OCI-LY3 (cell line): ENCODE measurements at regions not wholly inside any gene's neighbourhood (a gene's known extent, or its start where the extent isn't known, plus 50 kb on each side); places are given as distances from the start of the nearest gene placed in this dataset.

Experiments
- H2AFZ ChIP-seq: fragments of 200-600, 300-600 bp; shearing (Covaris generic); 2 replicates; pipeline ENCODE4 v1.6.0; 2014; ENCODE audit warnings: antibody characterized with exemption, low read depth, low read length
- H3K27ac ChIP-seq: fragments of 200-600, 300-600 bp; sonication (generic); 2 replicates; pipeline ENCODE4 v1.5.1; 2014; ENCODE audit warnings: mild to moderate bottlenecking, low read length, moderate library complexity, mixed read lengths
- H3K27me3 ChIP-seq: fragments of 200-600, 300-600 bp; sonication (generic); 2 replicates; pipeline ENCODE4 v1.6.1; 2014; ENCODE audit warnings: low read depth, low read length, mixed read lengths
- H3K36me3 ChIP-seq: fragments of 200-600, 300-600 bp; sonication (generic); replicated peaks from 2 replicates; pipeline ENCODE3; 2014; ENCODE audit warnings: low read depth, low read length, mixed read lengths
- H3K4me1 ChIP-seq: fragments of 300-600, 200-600 bp; sonication (generic); 2 replicates; pipeline ENCODE4 v1.6.1; 2014; ENCODE audit warnings: low read length, mixed read lengths
- H3K4me2 ChIP-seq: fragments of 200-600, 300-600 bp; sonication (generic); 2 replicates; pipeline ENCODE4 v1.6.1; 2014; ENCODE audit warnings: low read length, mixed read lengths
- H3K4me3 ChIP-seq: fragments of 300-600, 200-600 bp; sonication (generic); 2 replicates; pipeline ENCODE4 v1.5.1; 2014; ENCODE audit warnings: antibody characterized with exemption, mild to moderate bottlenecking, low read length, moderate library complexity
- H3K79me2 ChIP-seq: fragments of 300-600, 200-600 bp; shearing (Covaris generic); 2 replicates; pipeline ENCODE4 v1.6.1; 2014; ENCODE audit warnings: mild to moderate bottlenecking, low read length, mixed read lengths
- H3K9ac ChIP-seq: fragments of 300-600, 200-600 bp; shearing (Covaris generic); 2 replicates; pipeline ENCODE4 v1.6.0; 2014; ENCODE audit warnings: mild to moderate bottlenecking, low read length, moderate library complexity
- H3K9me3 ChIP-seq: fragments of 200-600, 300-600 bp; shearing (Covaris generic); 2 replicates; pipeline ENCODE4 v1.6.1; 2014; ENCODE audit warnings: low read length, mixed read lengths; ENCODE audit not compliant: insufficient read depth
- H4K20me1 ChIP-seq: fragments of 200-600, 300-600 bp; sonication (generic); 2 replicates; pipeline ENCODE4 v1.6.1; 2016; ENCODE audit warnings: low read length, mixed read lengths; ENCODE audit not compliant: insufficient read depth
- EZH2phosphoT487 ChIP-seq: fragments of 200-600 bp; shearing (Covaris generic); IDR thresholded peaks from 2 replicates; pipeline ENCODE4 v1.6.1; 2018; ENCODE audit warnings: antibody characterized with exemption, mixed run types, low read depth
- TF ChIP-seq, protein P1 (sequence below): fragments of 200-600, 300-600 bp; sonication (generic); IDR thresholded peaks from 2 replicates; pipeline ENCODE4 v1.5.1; 2014; ENCODE audit warnings: antibody characterized with exemption, low read length, low read depth

DNA sequence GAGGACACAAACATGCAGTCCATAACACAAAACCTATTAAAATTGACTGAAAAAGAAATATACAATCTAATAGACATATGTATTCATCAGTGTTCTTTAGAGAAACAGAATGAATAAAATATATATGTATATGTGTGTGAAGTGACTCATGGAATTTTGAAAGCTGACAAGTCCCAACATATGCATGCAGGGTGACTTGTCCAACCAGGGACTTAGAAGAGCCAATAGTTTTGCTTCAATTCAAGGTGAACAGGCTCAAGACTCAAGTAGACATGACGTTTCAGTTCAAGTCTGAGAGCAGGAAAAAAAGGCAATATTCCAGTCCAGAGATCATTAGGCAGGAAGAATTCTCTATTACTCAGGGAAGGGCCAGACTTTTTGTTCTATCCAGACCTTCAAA, 271.2 kb upstream of the SETBP1 start:
- peaks cover 5% of the 10 kb centered on the region for H3K9me3 ChIP-seq
- H3K4me2 ChIP-seq, result no peak overlapping the region
- no peak overlapping the region for H2AFZ ChIP-seq
- no peaks in the 10 kb centered on the region for H3K79me2 ChIP-seq
- H3K27me3 ChIP-seq, result no peaks in the 10 kb centered on the region
- no peaks in the 10 kb centered on the region for H3K36me3 ChIP-seq
- no peak overlapping the region for H3K27ac ChIP-seq
- H4K20me1 ChIP-seq, result no peaks in the 10 kb centered on the region
- no peaks in the 10 kb centered on the region for H3K4me1 ChIP-seq
- H3K9ac ChIP-seq, result no peak overlapping the region
- H3K4me3 ChIP-seq, result no peak overlapping the region
- TF ChIP-seq, protein P1, sequence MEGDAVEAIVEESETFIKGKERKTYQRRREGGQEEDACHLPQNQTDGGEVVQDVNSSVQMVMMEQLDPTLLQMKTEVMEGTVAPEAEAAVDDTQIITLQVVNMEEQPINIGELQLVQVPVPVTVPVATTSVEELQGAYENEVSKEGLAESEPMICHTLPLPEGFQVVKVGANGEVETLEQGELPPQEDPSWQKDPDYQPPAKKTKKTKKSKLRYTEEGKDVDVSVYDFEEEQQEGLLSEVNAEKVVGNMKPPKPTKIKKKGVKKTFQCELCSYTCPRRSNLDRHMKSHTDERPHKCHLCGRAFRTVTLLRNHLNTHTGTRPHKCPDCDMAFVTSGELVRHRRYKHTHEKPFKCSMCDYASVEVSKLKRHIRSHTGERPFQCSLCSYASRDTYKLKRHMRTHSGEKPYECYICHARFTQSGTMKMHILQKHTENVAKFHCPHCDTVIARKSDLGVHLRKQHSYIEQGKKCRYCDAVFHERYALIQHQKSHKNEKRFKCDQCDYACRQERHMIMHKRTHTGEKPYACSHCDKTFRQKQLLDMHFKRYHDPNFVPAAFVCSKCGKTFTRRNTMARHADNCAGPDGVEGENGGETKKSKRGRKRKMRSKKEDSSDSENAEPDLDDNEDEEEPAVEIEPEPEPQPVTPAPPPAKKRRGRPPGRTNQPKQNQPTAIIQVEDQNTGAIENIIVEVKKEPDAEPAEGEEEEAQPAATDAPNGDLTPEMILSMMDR, result no peak
- no peak for TF ChIP-seq EZH2phosphoT487

DNA sequence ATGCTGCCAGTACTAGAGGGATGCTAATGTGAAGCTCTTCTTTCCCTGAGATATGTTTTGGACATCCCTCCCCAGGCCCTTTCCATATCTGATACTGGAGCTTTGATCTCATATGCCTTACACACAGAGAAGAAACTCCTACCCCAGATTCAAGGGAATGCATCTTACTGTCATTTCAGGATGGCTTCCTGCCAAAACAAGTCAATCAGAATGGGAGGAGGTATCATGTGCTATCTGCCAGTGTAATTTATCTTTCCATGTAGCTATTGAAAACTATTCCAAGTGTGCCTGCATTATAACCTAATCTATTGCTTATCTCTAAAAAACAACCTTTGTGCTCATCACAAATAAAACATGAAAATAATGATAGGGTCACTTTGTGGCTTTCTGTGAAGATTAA, 269.9 kb upstream of the SETBP1 start:
- H3K36me3 ChIP-seq, result no peaks in the 10 kb centered on the region
- H3K4me1 ChIP-seq, result no peaks in the 10 kb centered on the region
- no peaks in the 10 kb centered on the region for H3K79me2 ChIP-seq
- no peak overlapping the region for H3K27ac ChIP-seq
- H3K9me3 ChIP-seq, result peaks cover 3% of the 10 kb centered on the region; the same call in 1 of the 2 replicates
- TF ChIP-seq EZH2phosphoT487, result no peak
- TF ChIP-seq, protein P1, result no peak
- no peak overlapping the region for H2AFZ ChIP-seq
- no peaks in the 10 kb centered on the region for H4K20me1 ChIP-seq
- no peaks in the 10 kb centered on the region for H3K27me3 ChIP-seq
- H3K4me2 ChIP-seq, result no peak overlapping the region
- no peak overlapping the region for H3K9ac ChIP-seq
- no peak overlapping the region for H3K4me3 ChIP-seq

DNA sequence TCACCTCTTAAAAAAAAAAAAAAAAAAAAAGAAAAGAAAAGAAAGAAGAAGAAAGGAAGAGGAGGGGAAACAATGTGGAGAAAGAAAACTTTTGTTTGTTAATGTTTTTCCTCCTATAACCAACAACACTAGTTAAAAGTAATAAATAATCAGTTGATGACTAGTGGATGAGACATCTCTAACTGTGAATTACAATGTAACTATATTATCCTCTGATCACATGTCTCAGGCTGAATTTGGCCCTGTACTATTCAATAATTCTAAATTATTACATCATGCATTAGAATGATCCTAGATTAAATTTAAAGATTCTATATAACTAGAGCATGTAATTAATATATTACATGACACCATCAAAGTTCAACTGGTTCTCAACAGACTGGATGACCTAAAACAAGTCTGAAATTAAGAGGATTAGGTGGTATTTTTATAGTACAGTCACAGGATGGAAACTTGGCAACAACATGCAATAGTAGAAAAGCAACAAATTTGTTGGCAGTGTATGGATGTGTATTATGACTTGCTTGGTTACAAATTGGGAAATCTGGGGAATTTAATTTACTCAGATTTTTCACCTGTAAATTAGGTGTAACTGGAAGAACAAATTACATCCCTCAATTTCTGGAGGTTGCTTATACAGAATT, 269.3 kb upstream of the SETBP1 start:
- no peak overlapping the region for H3K9ac ChIP-seq
- H2AFZ ChIP-seq, result no peak overlapping the region
- no peak overlapping the region for H3K4me2 ChIP-seq
- TF ChIP-seq, protein P1, result no peak
- TF ChIP-seq EZH2phosphoT487, result no peak
- H4K20me1 ChIP-seq, result no peaks in the 10 kb centered on the region
- no peaks in the 10 kb centered on the region for H3K79me2 ChIP-seq
- no peaks in the 10 kb centered on the region for H3K4me1 ChIP-seq
- H3K9me3 ChIP-seq, result peaks cover 3% of the 10 kb centered on the region; the same call in 1 of the 2 replicates
- H3K4me3 ChIP-seq, result no peak overlapping the region
- H3K27me3 ChIP-seq, result no peaks in the 10 kb centered on the region
- no peak overlapping the region for H3K27ac ChIP-seq
- H3K36me3 ChIP-seq, result no peaks in the 10 kb centered on the region

DNA sequence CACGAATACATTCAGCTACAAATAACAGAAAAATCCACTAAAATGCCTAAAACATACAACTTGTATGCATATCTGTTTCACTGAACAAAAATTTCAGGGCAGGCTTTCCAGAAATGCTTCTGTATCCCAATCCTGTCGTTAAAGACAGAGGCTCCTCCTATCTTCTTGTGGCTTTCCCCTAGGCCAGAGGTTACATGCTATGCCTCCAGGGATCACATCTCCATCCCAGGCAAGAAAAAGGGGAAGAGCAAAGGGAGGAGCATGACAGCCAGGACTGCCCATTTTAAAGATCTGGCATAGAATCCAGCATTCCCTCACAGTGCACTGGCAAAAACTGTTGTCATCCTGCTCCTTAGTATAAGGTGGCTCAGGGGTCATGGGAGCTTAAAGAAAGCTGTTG, 268.7 kb upstream of the SETBP1 start:
- H3K36me3 ChIP-seq, result no peaks in the 10 kb centered on the region
- H3K9me3 ChIP-seq, result no peaks in the 10 kb centered on the region
- H2AFZ ChIP-seq, result no peak overlapping the region
- H3K4me3 ChIP-seq, result no peak overlapping the region
- no peak for TF ChIP-seq EZH2phosphoT487
- TF ChIP-seq, protein P1, result no peak
- H3K9ac ChIP-seq, result no peak overlapping the region
- no peaks in the 10 kb centered on the region for H4K20me1 ChIP-seq
- H3K4me2 ChIP-seq, result no peak overlapping the region
- no peaks in the 10 kb centered on the region for H3K4me1 ChIP-seq
- H3K27ac ChIP-seq, result no peak overlapping the region
- no peaks in the 10 kb centered on the region for H3K79me2 ChIP-seq
- H3K27me3 ChIP-seq, result no peaks in the 10 kb centered on the region
